H9 (cell line): ENCODE measurements at regions not wholly inside any gene's neighbourhood (a gene's known extent, or its start where the extent isn't known, plus 50 kb on each side); places are given as distances from the start of the nearest gene placed in this dataset.

Experiments
- DNase-seq: peaks from one replicate; pipeline ENCODE4 v3.0.0-alpha.2; 2017
- H2AFZ ChIP-seq: one replicate; pipeline ENCODE4 v1.6.1; 2013; ENCODE audit warnings: mild to moderate bottlenecking, low read length, control low read depth, moderate library complexity
- H2AK5ac ChIP-seq: 2 replicates; pipeline ENCODE4 v1.6.1; 2013; ENCODE audit warnings: low read length, control low read depth, mixed read lengths; ENCODE audit not compliant: insufficient read length
- H2BK120ac ChIP-seq: one replicate; pipeline ENCODE4 v1.6.1; 2013; ENCODE audit warnings: low read depth, mild to moderate bottlenecking, low read length, control low read depth, inconsistent platforms; ENCODE audit not compliant: poor library complexity, severe bottlenecking
- H2BK12ac ChIP-seq: 2 replicates; pipeline ENCODE4 v1.6.1; 2013; ENCODE audit warnings: low read length, control low read depth, mixed read lengths, low read depth; ENCODE audit not compliant: insufficient read length
- H2BK15ac ChIP-seq: 2 replicates; pipeline ENCODE4 v1.6.1; 2013; ENCODE audit warnings: low read depth, low read length, control low read depth
- H2BK20ac ChIP-seq: one replicate; pipeline ENCODE4 v1.6.1; 2013; ENCODE audit warnings: low read depth, mild to moderate bottlenecking, low read length, control low read depth, inconsistent platforms; ENCODE audit not compliant: poor library complexity, severe bottlenecking
- H2BK5ac ChIP-seq: 2 replicates; pipeline ENCODE4 v1.6.1; 2013; ENCODE audit warnings: low read length, control low read depth, mixed read lengths; ENCODE audit not compliant: insufficient read length
- H3K14ac ChIP-seq: 2 replicates; pipeline ENCODE4 v1.6.1; 2013; ENCODE audit warnings: low read length, control low read depth; ENCODE audit not compliant: insufficient read depth
- H3K18ac ChIP-seq: 2 replicates; pipeline ENCODE4 v1.6.1; 2013; ENCODE audit warnings: low read depth, mild to moderate bottlenecking, mixed read lengths, low read length, control low read depth; ENCODE audit not compliant: insufficient read length
- H3K23ac ChIP-seq: 2 replicates; pipeline ENCODE4 v1.6.1; 2013; ENCODE audit warnings: low read length, control low read depth, mixed read lengths, low read depth; ENCODE audit not compliant: insufficient read length
- H3K23me2 ChIP-seq: 2 replicates; pipeline ENCODE4 v1.6.1; 2013; ENCODE audit warnings: low read depth, mild to moderate bottlenecking, mixed read lengths, low read length, control low read depth; ENCODE audit not compliant: insufficient read length, poor library complexity, severe bottlenecking
- H3K27ac ChIP-seq: 2 replicates; pipeline ENCODE4 v1.5.1; 2013; ENCODE audit warnings: low read length, control low read depth, mixed read lengths, low read depth; ENCODE audit not compliant: insufficient read length
- H3K27me3 ChIP-seq: 2 replicates; pipeline ENCODE4 v1.6.1; 2013; ENCODE audit warnings: low read length, control low read depth, inconsistent platforms; ENCODE audit not compliant: insufficient read depth
- H3K4ac ChIP-seq: 2 replicates; pipeline ENCODE4 v1.6.1; 2013; ENCODE audit warnings: low read depth, mild to moderate bottlenecking, control low read depth, inconsistent platforms, low read length, moderate library complexity
- H3K4me1 ChIP-seq: 2 replicates; pipeline ENCODE4 v1.6.1; 2013; ENCODE audit warnings: low read length, control low read depth, inconsistent platforms; ENCODE audit not compliant: insufficient read depth
- H3K4me2 ChIP-seq: 2 replicates; pipeline ENCODE4 v1.6.1; 2013; ENCODE audit warnings: low read length, control low read depth, mixed read lengths; ENCODE audit not compliant: insufficient read length, insufficient read depth
- H3K56ac ChIP-seq: 2 replicates; pipeline ENCODE4 v1.6.1; 2013; ENCODE audit warnings: low read depth, mild to moderate bottlenecking, mixed read lengths, low read length, control low read depth; ENCODE audit not compliant: insufficient read length
- H3K79me1 ChIP-seq: 2 replicates; pipeline ENCODE4 v1.6.1; 2013; ENCODE audit warnings: low read depth, mild to moderate bottlenecking, moderate library complexity, low read length, control low read depth, inconsistent platforms; ENCODE audit not compliant: insufficient read depth, poor library complexity, severe bottlenecking
- H3K79me2 ChIP-seq: 2 replicates; pipeline ENCODE4 v1.6.1; 2013; ENCODE audit warnings: low read length, control low read depth, inconsistent platforms; ENCODE audit not compliant: insufficient read depth
- H3K9ac ChIP-seq: 2 replicates; pipeline ENCODE4 v1.6.1; 2013; ENCODE audit warnings: low read length, control low read depth, mixed read lengths; ENCODE audit not compliant: insufficient read length; ENCODE audit errors: extremely low read depth
- H3K9me3 ChIP-seq: one replicate; pipeline ENCODE4 v1.6.1; 2013; ENCODE audit warnings: low read depth, low read length, inconsistent platforms; ENCODE audit not compliant: control insufficient read depth
- H3T11ph ChIP-seq: one replicate; pipeline ENCODE4 v1.6.1; 2013; ENCODE audit warnings: mild to moderate bottlenecking, low read length, control low read depth, inconsistent platforms
- H4K20me1 ChIP-seq: one replicate; pipeline ENCODE4 v1.6.1; 2013; ENCODE audit not compliant: control insufficient read depth, insufficient read length, insufficient read depth
- H4K5ac ChIP-seq: 2 replicates; pipeline ENCODE4 v1.6.1; 2013; ENCODE audit warnings: low read depth, mild to moderate bottlenecking, mixed read lengths, low read length, control low read depth; ENCODE audit not compliant: insufficient read length
- H4K8ac ChIP-seq: replicated peaks from 2 replicates; pipeline ENCODE4 v1.6.1; 2013; ENCODE audit warnings: low read length, control low read depth, mixed read lengths, low read depth; ENCODE audit not compliant: insufficient read length
- H4K91ac ChIP-seq: 2 replicates; pipeline ENCODE4 v1.6.1; 2013; ENCODE audit warnings: low read depth, mild to moderate bottlenecking, moderate library complexity, mixed read lengths, low read length, control low read depth; ENCODE audit not compliant: insufficient read length
- H3K27ac Mint-ChIP-seq, 3 experiments: 2 replicates in 2 of 3; 3 replicates in 1 of 3; pipeline ENCODE4 v1.8.0; 2020 to 2021; ENCODE audit warnings: mixed read lengths in 3 of 3, mild to moderate bottlenecking in 1 of 3, moderate library complexity in 1 of 3
- H3K27me3 Mint-ChIP-seq: 2 replicates; pipeline ENCODE4 v1.8.0; 2021; ENCODE audit warnings: low read depth, mild to moderate bottlenecking, moderate library complexity, mixed read lengths
- H3K36me3 Mint-ChIP-seq, 3 experiments: 2 replicates in 2 of 3; 3 replicates in 1 of 3; pipeline ENCODE4 v1.8.0; 2020 to 2021; ENCODE audit warnings: low read depth in 3 of 3, mixed read lengths in 3 of 3; ENCODE audit not compliant: insufficient read depth in 1 of 3
- H3K4me1 Mint-ChIP-seq, 2 experiments: 2 replicates each; pipeline ENCODE4 v1.8.0; 2020; ENCODE audit warnings: mixed read lengths in 2 of 2
- H3K4me3 Mint-ChIP-seq, 2 experiments: 2 replicates in 1 of 2; 3 replicates in 1 of 2; pipeline ENCODE4 v1.8.0; 2020 to 2021; ENCODE audit warnings: mild to moderate bottlenecking in 2 of 2, mixed read lengths in 2 of 2, moderate library complexity in 1 of 2
- H3K9me3 Mint-ChIP-seq, 2 experiments: 2 replicates in 1 of 2; 3 replicates in 1 of 2; pipeline ENCODE4 v1.8.0; 2020; ENCODE audit warnings: mild to moderate bottlenecking in 2 of 2, mixed read lengths in 2 of 2, moderate library complexity in 1 of 2
- CTCF ChIP-seq: fragments of 200-600 bp; sonication (generic); conservative IDR thresholded peaks from 3 replicates; pipeline ENCODE4 v1.8.0; 2021; ENCODE audit warnings: antibody characterized with exemption, mild to moderate bottlenecking
- WGBS: extraction: QIAGEN DNeasy Blood & Tissue Kit; methylation state at CpG from one replicate; pipeline ENCODE4 v1.1.7; 2013; ENCODE audit warnings: missing lambda C conversion rate, low lambda C conversion rate, mixed read lengths; ENCODE audit not compliant: insufficient read length; ENCODE audit errors: extremely low coverage; 5-methylcytosine and 5-hydroxymethylcytosine counted together

DNA sequence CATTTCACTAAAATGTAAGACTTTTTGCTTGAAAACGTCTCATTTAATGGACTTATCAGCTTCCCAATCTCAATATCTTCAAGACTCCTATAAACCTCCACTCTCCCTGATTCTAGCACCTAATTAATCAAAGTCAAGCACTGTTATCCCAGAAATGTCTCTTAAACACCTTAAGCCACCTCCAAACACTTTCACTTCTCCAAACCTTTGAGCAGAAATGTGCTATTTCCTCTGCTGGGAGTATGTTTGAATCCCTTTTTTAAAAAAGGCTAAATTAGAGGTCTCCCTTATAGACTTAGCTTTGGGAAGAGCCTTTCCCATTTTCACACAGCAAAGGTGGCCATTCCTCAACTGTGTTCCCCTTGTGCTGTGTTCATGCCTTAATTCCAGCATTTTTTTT, 146.2 kb upstream of the SYN3 start:
- H2AFZ ChIP-seq, result no peak overlapping the region

More for the DNA sequence above, 146.2 kb upstream of the SYN3 start:
- H3K36me3 Mint-ChIP-seq, result no peaks in the 10 kb centered on the region
- Histone ChIP-seq H3T11ph (no peak overlapping the region), H3K14ac (no peak overlapping the region), H2AK5ac (no peak overlapping the region), H3K79me1 (no peaks in the 10 kb centered on the region), H3K79me2 (no peaks in the 10 kb centered on the region), H2BK15ac (no peak overlapping the region), H2BK120ac (no peak overlapping the region), H3K23ac (no peak overlapping the region), H3K56ac (no peak overlapping the region), H3K4me1 (no peaks in the 10 kb centered on the region), H3K27me3 (no peaks in the 10 kb centered on the region), H4K20me1 (no peaks in the 10 kb centered on the region), H3K4ac (no peak overlapping the region), H4K5ac (no peak overlapping the region), H3K4me2 (no peak overlapping the region), H3K27ac (no peak overlapping the region), H3K9me3 (no peaks in the 10 kb centered on the region), H4K91ac (no peak overlapping the region), H2BK12ac (no peak overlapping the region), H4K8ac (no peak overlapping the region), H3K18ac (no peak overlapping the region), H2BK20ac (no peak overlapping the region), H3K9ac (no peak overlapping the region), H3K23me2 (no peaks in the 10 kb centered on the region), H2BK5ac (no peak overlapping the region)
- H3K4me3 Mint-ChIP-seq, result no peak overlapping the region
- WGBS, result no CpG with 5 or more reads among the region's 1 CpG
- H3K4me1 Mint-ChIP-seq, result peaks cover 4 to 5% of the 10 kb centered on the region in 2 experiments
- DNase-seq, result no peak
- no peak overlapping the region for H3K27ac Mint-ChIP-seq
- H3K9me3 Mint-ChIP-seq, result no peaks in the 10 kb centered on the region
- peaks cover 97% of the 10 kb centered on the region for H3K27me3 Mint-ChIP-seq
- TF ChIP-seq CTCF, result no peak
